ENCODE measurements at regions not wholly inside any gene's neighbourhood (a gene's known extent, or its start where the extent isn't known, plus 50 kb on each side); places are given as distances from the start of the nearest gene placed in this dataset.

GRCh38 chr13:99819967-99820366, 151.6 kb downstream of the ZIC5 start:
- no peak for DNase-seq

- no peak for DNase-seq
Observed at GRCh38 chr13:99816321-99816720, 155.2 kb downstream of the ZIC5 start.

GRCh38 chr13:99813336-99814095, 158.1 kb downstream of the ZIC5 start:
- DNase-seq = no peak

GRCh38 chr13:99812625-99813024, 158.9 kb downstream of the ZIC5 start:
- DNase-seq = no peak

- DNase-seq = no peak
Observed at GRCh38 chr13:99811067-99811700, 160.4 kb downstream of the ZIC5 start.

GRCh38 chr13:99809926-99810325, 161.6 kb downstream of the ZIC5 start:
- no peak for DNase-seq

GRCh38 chr13:99809496-99809895, 162.1 kb downstream of the ZIC5 start:
- no peak for DNase-seq

- DNase-seq = no peak
Observed at GRCh38 chr13:99808786-99809185, 162.8 kb downstream of the ZIC5 start.

GRCh38 chr13:99806671-99807070, 164.9 kb downstream of the ZIC5 start:
- DNase-seq = no peak

- DNase-seq = no peak
Observed at GRCh38 chr13:99805361-99805760, 166.2 kb downstream of the ZIC5 start.

- no peak for DNase-seq
Observed at GRCh38 chr13:99803141-99803540, 168.4 kb downstream of the ZIC5 start.

GRCh38 chr13:99802416-99802815, 169.2 kb downstream of the ZIC5 start:
- DNase-seq = no peak

GRCh38 chr13:99800951-99801350, 170.6 kb downstream of the ZIC5 start:
- DNase-seq = no peak

- DNase-seq = no peak
Observed at GRCh38 chr13:99800011-99800410, 171.6 kb downstream of the ZIC5 start.

GRCh38 chr13:99798756-99799155, 172.8 kb downstream of the ZIC5 start:
- DNase-seq = no peak

GRCh38 chr13:99797691-99798090, 173.9 kb downstream of the ZIC5 start:
- no peak for DNase-seq

- DNase-seq = no peak
Observed at GRCh38 chr13:99796175-99796819, 175.3 kb downstream of the ZIC5 start.

GRCh38 chr13:99792079-99792921, 179.3 kb downstream of the ZIC5 start:
- no peak for DNase-seq

- DNase-seq = no peak
Observed at GRCh38 chr13:99782669-99783068, 188.9 kb downstream of the ZIC5 start.

GRCh38 chr13:99778500-99778899, 193.1 kb downstream of the ZIC5 start:
- DNase-seq = no peak

GRCh38 chr13:99777873-99778272, 193.7 kb downstream of the ZIC5 start:
- no peak for DNase-seq

- no peak for DNase-seq
Observed at GRCh38 chr13:99774644-99775043, 196.9 kb downstream of the ZIC5 start.

- no peak for DNase-seq
Observed at GRCh38 chr13:99768986-99769385, 202.6 kb downstream of the ZIC5 start.

Measured in activated naive CD4-positive, alpha-beta T cell (primary cell).